GM12865 (cell line): ENCODE measurements at regions not wholly inside any gene's neighbourhood (a gene's known extent, or its start where the extent isn't known, plus 50 kb on each side); places are given as distances from the start of the nearest gene placed in this dataset.

Source experiments
- DNase-seq: peaks from one replicate; pipeline ENCODE4 v3.0.0; 2010; ENCODE audit warnings: low read depth
- H3K4me3 ChIP-seq: 2 replicates; pipeline ENCODE4 v1.5.1; 2011; ENCODE audit warnings: mild to moderate bottlenecking, low read depth, low read length, control low read depth
- CTCF ChIP-seq: IDR thresholded peaks from 2 replicates; pipeline ENCODE4 v1.5.1; 2011; ENCODE audit warnings: low read length, control low read depth, low read depth, inconsistent platforms; ENCODE audit not compliant: insufficient read depth; ENCODE audit errors: missing control alignments

DNA sequence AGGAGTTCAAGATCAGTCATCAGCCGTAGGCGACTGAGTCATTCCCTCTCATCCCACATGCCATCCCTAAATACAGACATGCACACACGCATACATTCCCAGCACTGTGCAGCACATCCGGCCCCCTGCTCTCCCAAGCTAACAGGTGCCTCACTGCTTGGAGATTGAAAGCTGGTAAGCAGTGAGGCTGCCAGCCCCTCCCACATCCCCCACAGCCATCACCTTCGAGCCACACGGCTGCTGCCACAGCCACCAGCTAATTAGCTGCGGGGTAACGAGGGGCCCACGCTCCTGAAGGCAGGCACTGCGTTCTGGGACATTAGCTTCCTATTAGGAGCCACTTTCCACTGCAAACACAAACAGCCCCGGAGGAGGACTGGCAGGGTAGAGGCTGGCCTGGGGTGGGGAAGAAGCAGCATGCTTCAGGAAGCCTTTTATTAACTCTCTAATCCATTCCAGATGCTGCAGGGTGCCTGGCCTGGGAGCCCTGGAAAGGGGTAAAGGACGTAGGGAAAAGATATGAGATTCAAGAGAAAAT, 179.6 kb downstream of the CCT6B start:
- H3K4me3 ChIP-seq, result no peak overlapping the region
- DNase-seq, result no peak
- TF ChIP-seq CTCF, result no peak

DNA sequence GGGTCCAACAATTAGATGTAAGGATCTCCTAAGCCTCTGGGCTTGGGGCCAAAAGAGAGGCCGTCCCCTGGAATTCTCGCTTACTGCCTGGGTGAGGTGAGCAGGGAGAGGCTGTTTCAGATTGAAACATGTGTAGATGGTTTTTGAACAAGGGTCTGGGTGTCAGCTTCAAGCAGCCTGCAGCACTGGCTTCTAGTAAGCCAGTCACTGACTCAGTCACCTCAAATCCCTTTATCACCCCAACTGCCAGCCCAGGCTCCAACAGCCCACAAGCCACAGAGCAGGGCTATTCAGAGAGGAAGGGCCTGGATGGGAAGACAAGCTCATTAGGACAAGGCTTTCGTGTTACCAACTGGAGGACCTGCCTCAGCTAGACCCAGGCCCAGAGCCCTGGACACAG, 180.2 kb downstream of the CCT6B start:
- TF ChIP-seq CTCF, result no peak
- H3K4me3 ChIP-seq, result no peak overlapping the region

GRCh38 chr17:34780438-34780837, 180.8 kb downstream of the CCT6B start:
- TF ChIP-seq CTCF, result no peak
- no peak overlapping the region for H3K4me3 ChIP-seq
- no peak for DNase-seq

More for the DNA sequence above, 180.2 kb downstream of the CCT6B start:
- DNase-seq, result no peak

DNA sequence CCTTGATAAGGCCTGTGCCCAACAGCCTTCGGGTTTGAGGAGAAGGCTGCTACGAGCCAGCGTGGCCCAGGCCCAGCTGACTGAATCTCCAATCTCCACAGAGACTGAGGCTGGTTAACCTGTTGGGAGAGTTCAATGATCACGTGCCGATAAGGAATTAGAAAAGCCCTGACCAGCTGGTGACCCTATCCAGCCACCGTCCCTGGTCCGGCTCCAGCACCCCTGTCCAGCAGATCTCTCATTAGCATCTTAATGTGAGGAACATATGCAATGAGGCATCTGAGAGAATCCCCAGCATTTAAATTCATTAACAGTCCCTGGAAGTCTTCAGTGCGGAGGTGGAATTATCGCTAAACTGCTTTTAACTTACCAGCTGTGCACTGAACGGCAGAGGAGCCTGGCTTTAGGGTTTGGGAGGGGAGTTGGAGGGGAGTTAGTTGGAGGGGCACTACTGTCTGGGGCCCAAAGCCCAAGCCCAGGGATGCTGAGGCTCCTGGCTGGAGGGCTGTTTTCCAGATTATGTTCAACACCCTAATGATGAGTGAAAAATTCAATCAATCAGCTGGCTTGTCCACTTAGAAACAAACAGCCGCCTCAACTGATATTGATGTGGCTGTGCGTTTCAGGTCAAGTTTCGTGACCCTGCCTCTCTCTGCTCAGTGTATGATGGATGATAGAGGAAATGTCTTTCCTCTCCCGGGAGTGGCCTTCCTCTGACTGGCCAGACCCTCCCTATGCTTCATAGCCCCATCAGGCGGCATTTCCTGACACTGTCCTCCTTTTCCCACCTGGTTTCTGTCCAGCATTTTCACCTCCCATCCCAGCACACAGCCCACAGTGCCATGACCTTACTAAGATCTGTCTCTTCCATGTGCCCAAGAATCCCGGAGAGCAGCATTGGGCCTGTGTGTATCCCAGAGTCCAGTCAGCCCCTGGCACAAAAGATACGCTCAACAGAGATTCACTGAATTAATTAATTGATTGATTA, 184.5 kb downstream of the CCT6B start:
- DNase-seq, result no peak
- no peak overlapping the region for H3K4me3 ChIP-seq
- TF ChIP-seq CTCF, result no peak

DNA sequence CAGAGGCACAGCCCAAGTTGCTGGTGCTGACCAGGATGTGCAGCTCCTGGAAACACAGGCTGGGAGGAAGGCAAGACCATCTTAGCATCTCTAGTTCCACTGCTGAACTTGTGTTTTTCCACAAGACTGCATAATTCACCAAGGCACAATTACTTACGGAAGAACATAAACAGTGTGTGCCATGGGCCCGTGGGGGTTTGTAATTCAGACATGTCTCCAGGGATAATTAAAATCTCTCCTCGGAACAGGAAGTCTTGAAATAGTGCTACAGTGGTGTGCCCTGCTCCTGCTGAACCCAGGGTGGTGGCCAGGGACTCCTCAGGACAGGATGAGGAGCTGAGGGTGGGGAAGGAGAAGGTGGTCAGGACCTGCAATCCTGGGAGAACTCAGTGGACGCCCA, 188.2 kb downstream of the CCT6B start:
- TF ChIP-seq CTCF, result no peak
- no peak overlapping the region for H3K4me3 ChIP-seq
- no peak for DNase-seq

- DNase-seq, result no peak
- no peak overlapping the region for H3K4me3 ChIP-seq
- no peak for TF ChIP-seq CTCF
These were observed 189.4 kb downstream of the CCT6B start for GRCh38 chr17:34771891-34772290.
